C4-2B (cell line): ENCODE measurements at regions not wholly inside any gene's neighbourhood (a gene's known extent, or its start where the extent isn't known, plus 50 kb on each side); places are given as distances from the start of the nearest gene placed in this dataset.

Experiments used
- ZFX ChIP-seq: fragments of 450-650 bp; IDR thresholded peaks from 2 replicates; pipeline ENCODE4 v1.6.1; 2017
- TF ChIP-seq, protein P1 (sequence below): fragments of 450-650 bp; conservative IDR thresholded peaks from 2 replicates; pipeline ENCODE4 v1.5.1; 2017; ENCODE audit warnings: mild to moderate bottlenecking

DNA sequence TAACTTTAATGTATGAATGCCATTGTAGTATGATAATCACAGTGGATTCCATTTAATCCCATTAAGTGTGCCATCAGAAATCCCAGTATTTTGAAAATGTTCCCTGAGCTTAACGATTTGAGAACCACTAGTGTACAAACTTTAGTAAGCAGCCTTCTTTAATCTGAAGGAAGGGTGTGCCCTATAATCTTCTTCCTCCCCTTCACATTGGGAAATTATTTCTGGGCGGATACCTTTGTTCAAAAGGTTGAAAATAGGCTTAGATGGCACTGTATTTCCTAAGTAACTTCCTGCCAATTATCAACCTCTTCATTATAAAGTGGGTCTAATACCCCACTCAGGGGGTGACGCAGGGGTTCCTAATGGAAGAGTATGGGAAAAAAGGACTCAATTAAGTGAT is 62.4 kb downstream of the GTPBP8 start:
- TF ChIP-seq, protein P1, sequence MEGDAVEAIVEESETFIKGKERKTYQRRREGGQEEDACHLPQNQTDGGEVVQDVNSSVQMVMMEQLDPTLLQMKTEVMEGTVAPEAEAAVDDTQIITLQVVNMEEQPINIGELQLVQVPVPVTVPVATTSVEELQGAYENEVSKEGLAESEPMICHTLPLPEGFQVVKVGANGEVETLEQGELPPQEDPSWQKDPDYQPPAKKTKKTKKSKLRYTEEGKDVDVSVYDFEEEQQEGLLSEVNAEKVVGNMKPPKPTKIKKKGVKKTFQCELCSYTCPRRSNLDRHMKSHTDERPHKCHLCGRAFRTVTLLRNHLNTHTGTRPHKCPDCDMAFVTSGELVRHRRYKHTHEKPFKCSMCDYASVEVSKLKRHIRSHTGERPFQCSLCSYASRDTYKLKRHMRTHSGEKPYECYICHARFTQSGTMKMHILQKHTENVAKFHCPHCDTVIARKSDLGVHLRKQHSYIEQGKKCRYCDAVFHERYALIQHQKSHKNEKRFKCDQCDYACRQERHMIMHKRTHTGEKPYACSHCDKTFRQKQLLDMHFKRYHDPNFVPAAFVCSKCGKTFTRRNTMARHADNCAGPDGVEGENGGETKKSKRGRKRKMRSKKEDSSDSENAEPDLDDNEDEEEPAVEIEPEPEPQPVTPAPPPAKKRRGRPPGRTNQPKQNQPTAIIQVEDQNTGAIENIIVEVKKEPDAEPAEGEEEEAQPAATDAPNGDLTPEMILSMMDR, result no peak
- TF ChIP-seq ZFX, result no peak
